Loucy (cell line): ENCODE measurements at regions not wholly inside any gene's neighbourhood (a gene's known extent, or its start where the extent isn't known, plus 50 kb on each side); places are given as distances from the start of the nearest gene placed in this dataset.

Experiments
- EZH2phosphoT487 ChIP-seq: fragments of 200-600 bp; IDR thresholded peaks from 2 replicates; pipeline ENCODE4 v1.6.1; 2018; ENCODE audit warnings: antibody characterized with exemption, mild to moderate bottlenecking, moderate library complexity, borderline replicate concordance
- TF ChIP-seq, protein P1 (sequence below): fragments of 200-600 bp; sonication (generic); conservative IDR thresholded peaks from 2 replicates; pipeline ENCODE4 v1.5.1; 2014; ENCODE audit warnings: mild to moderate bottlenecking, antibody characterized with exemption, low read length

DNA sequence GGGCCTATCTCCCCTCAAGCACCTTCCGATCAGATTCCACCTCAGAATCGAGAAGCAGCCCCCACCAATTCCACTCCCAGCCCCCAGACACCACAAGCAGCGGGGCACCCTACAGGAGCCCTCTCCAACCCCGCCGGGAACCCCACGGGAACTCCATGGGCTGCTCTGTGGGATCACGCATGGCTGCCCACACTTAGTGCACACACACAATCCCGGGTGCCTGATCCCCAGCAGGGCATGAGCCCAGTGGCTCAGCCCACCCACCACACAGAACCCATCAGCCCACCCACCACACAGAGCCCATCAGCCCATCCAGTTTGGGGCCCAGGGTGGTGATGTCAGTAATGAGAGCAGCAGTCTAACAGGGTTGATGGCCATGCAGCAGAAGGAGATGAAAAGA is 141.6 kb upstream of the LINGO1 start:
- TF ChIP-seq, protein P1, sequence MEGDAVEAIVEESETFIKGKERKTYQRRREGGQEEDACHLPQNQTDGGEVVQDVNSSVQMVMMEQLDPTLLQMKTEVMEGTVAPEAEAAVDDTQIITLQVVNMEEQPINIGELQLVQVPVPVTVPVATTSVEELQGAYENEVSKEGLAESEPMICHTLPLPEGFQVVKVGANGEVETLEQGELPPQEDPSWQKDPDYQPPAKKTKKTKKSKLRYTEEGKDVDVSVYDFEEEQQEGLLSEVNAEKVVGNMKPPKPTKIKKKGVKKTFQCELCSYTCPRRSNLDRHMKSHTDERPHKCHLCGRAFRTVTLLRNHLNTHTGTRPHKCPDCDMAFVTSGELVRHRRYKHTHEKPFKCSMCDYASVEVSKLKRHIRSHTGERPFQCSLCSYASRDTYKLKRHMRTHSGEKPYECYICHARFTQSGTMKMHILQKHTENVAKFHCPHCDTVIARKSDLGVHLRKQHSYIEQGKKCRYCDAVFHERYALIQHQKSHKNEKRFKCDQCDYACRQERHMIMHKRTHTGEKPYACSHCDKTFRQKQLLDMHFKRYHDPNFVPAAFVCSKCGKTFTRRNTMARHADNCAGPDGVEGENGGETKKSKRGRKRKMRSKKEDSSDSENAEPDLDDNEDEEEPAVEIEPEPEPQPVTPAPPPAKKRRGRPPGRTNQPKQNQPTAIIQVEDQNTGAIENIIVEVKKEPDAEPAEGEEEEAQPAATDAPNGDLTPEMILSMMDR, result no peak
- TF ChIP-seq EZH2phosphoT487, result no peak
